Neural progenitor cell (in vitro differentiated cells): ENCODE measurements at regions not wholly inside any gene's neighbourhood (a gene's known extent, or its start where the extent isn't known, plus 50 kb on each side); places are given as distances from the start of the nearest gene placed in this dataset.

Source experiments
- DNase-seq: peaks from one replicate; pipeline ENCODE4 v3.0.0-alpha.2; 2016; ENCODE audit warnings: low spot score
- H2AFZ ChIP-seq: fragments of 200-600 bp; sonication (generic); replicated peaks from 2 replicates; pipeline ENCODE4 v1.6.1; 2016; ENCODE audit warnings: antibody characterized with exemption
- H3F3A ChIP-seq: fragments of 200-600 bp; sonication (generic); 2 replicates; pipeline ENCODE4 v1.6.1; 2016; ENCODE audit warnings: antibody characterized with exemption, low read depth
- H3K27ac ChIP-seq: fragments of 200-600 bp; sonication (generic); 2 replicates; pipeline ENCODE4 v1.5.1; 2016; ENCODE audit warnings: mild to moderate bottlenecking
- H3K27me3 ChIP-seq: fragments of 200-600 bp; sonication (generic); 2 replicates; pipeline ENCODE4 v1.6.1; 2016; ENCODE audit warnings: mild to moderate bottlenecking, moderate library complexity
- H3K36me3 ChIP-seq: fragments of 200-600 bp; sonication (generic); 2 replicates; pipeline ENCODE4 v1.5.1; 2016
- H3K4me1 ChIP-seq: fragments of 200-600 bp; sonication (generic); 2 replicates; pipeline ENCODE4 v1.6.1; 2016; ENCODE audit warnings: mixed run types
- H3K4me2 ChIP-seq: fragments of 200-600 bp; sonication (generic); 2 replicates; pipeline ENCODE4 v1.6.1; 2016
- H3K4me3 ChIP-seq: fragments of 200-600 bp; sonication (generic); 2 replicates; pipeline ENCODE4 v1.5.1; 2016
- H3K79me2 ChIP-seq: fragments of 200-600 bp; sonication (generic); 2 replicates; pipeline ENCODE4 v1.6.1; 2016; ENCODE audit warnings: low read depth
- H3K9ac ChIP-seq: fragments of 200-600 bp; sonication (generic); 2 replicates; pipeline ENCODE4 v1.6.1; 2016
- H3K9me3 ChIP-seq: fragments of 200-600 bp; sonication (generic); 2 replicates; pipeline ENCODE4 v1.5.1; 2016; ENCODE audit warnings: low read depth
- H4K20me1 ChIP-seq: fragments of 200-600 bp; sonication (generic); 2 replicates; pipeline ENCODE4 v1.6.1; 2016; ENCODE audit warnings: low read depth
- H3K27ac Mint-ChIP-seq: 3 replicates; pipeline ENCODE4 v1.8.0; 2021; ENCODE audit warnings: mixed read lengths
- H3K27me3 Mint-ChIP-seq: 2 replicates; pipeline ENCODE4 v1.8.0; 2022; ENCODE audit warnings: low read depth, mild to moderate bottlenecking, inconsistent platforms, moderate library complexity, mixed read lengths; ENCODE audit not compliant: insufficient read depth
- H3K36me3 Mint-ChIP-seq: 3 replicates; pipeline ENCODE4 v1.8.0; 2021; ENCODE audit warnings: mixed read lengths
- H3K4me1 Mint-ChIP-seq: 3 replicates; pipeline ENCODE4 v1.8.0; 2021; ENCODE audit warnings: mixed read lengths
- H3K4me3 Mint-ChIP-seq: 3 replicates; pipeline ENCODE4 v1.8.0; 2021; ENCODE audit warnings: mild to moderate bottlenecking, moderate library complexity, mixed read lengths
- H3K9me3 Mint-ChIP-seq: 3 replicates; pipeline ENCODE4 v1.8.0; 2020; ENCODE audit warnings: mixed read lengths
- CTCF ChIP-seq: fragments of 200-600 bp; sonication (generic); IDR thresholded peaks from 2 replicates; pipeline ENCODE4 v1.5.1; 2017; ENCODE audit warnings: antibody characterized with exemption, mild to moderate bottlenecking
- EZH2 ChIP-seq: fragments of 200-600 bp; sonication (generic); IDR thresholded peaks from 2 replicates; pipeline ENCODE4 v1.6.1; 2017; ENCODE audit warnings: antibody characterized with exemption, mild to moderate bottlenecking, moderate library complexity
- EZH2phosphoT487 ChIP-seq: fragments of 200-600 bp; sonication (generic); IDR thresholded peaks from 2 replicates; pipeline ENCODE4 v1.6.1; 2017; ENCODE audit warnings: antibody characterized with exemption

GRCh38 chr14:54172114-54172513 lies 215.5 kb upstream of the BMP4 start:
- Histone ChIP-seq H3K4me3 (no peak overlapping the region), H3K4me1 (peaks cover 6% of the 10 kb centered on the region), H3K9me3 (no peaks in the 10 kb centered on the region), H3K9ac (no peak overlapping the region), H3F3A (no peaks in the 10 kb centered on the region), H3K79me2 (no peaks in the 10 kb centered on the region), H2AFZ (no peak overlapping the region), H3K36me3 (no peaks in the 10 kb centered on the region), H3K27ac (no peak overlapping the region), H3K27me3 (no peaks in the 10 kb centered on the region), H4K20me1 (no peaks in the 10 kb centered on the region), H3K4me2 (no peak overlapping the region)
- no peaks in the 10 kb centered on the region for H3K9me3 Mint-ChIP-seq
- H3K4me3 Mint-ChIP-seq, result no peak overlapping the region
- no peak for DNase-seq
- H3K36me3 Mint-ChIP-seq, result no peaks in the 10 kb centered on the region
- H3K4me1 Mint-ChIP-seq, result peaks cover 23% of the 10 kb centered on the region
- peaks cover 2% of the 10 kb centered on the region for H3K27me3 Mint-ChIP-seq
- TF ChIP-seq EZH2phosphoT487, result no peak
- TF ChIP-seq CTCF, result no peak
- no peak for TF ChIP-seq EZH2
- H3K27ac Mint-ChIP-seq, result no peak overlapping the region

- TF ChIP-seq EZH2phosphoT487 (no peak), EZH2 (no peak)
- H4K20me1 ChIP-seq, result no peaks in the 10 kb centered on the region
- no peak for DNase-seq
- no peaks in the 10 kb centered on the region for H3F3A ChIP-seq
- peaks cover 6% of the 10 kb centered on the region for H3K4me1 ChIP-seq
- H3K27me3 ChIP-seq, result no peaks in the 10 kb centered on the region
- H3K36me3 ChIP-seq, result no peaks in the 10 kb centered on the region
- no peak overlapping the region for H3K4me3 Mint-ChIP-seq
- no peak overlapping the region for H3K4me3 ChIP-seq
- H3K9ac ChIP-seq, result no peak overlapping the region
- H3K27me3 Mint-ChIP-seq, result peaks cover 2% of the 10 kb centered on the region
- no peak overlapping the region for H3K4me2 ChIP-seq
- no peak overlapping the region for H2AFZ ChIP-seq
- H3K4me1 Mint-ChIP-seq, result peaks cover 25% of the 10 kb centered on the region
- no peaks in the 10 kb centered on the region for H3K9me3 ChIP-seq
- H3K36me3 Mint-ChIP-seq, result no peaks in the 10 kb centered on the region
- H3K27ac ChIP-seq, result no peak overlapping the region
- no peaks in the 10 kb centered on the region for H3K9me3 Mint-ChIP-seq
- no peaks in the 10 kb centered on the region for H3K79me2 ChIP-seq
- H3K27ac Mint-ChIP-seq, result no peak overlapping the region
Observed at GRCh38 chr14:54172562-54172961, 215.9 kb upstream of the BMP4 start.

- H3K36me3 ChIP-seq, result no peaks in the 10 kb centered on the region
- H3K4me3 Mint-ChIP-seq, result no peak overlapping the region
- H3K36me3 Mint-ChIP-seq, result no peaks in the 10 kb centered on the region
- H3K79me2 ChIP-seq, result no peaks in the 10 kb centered on the region
- H3K27me3 Mint-ChIP-seq, result no peaks in the 10 kb centered on the region
- H4K20me1 ChIP-seq, result no peaks in the 10 kb centered on the region
- no peak for TF ChIP-seq EZH2
- TF ChIP-seq CTCF, result no peak
- TF ChIP-seq EZH2phosphoT487, result no peak
- no peaks in the 10 kb centered on the region for H3K27me3 ChIP-seq
- H2AFZ ChIP-seq, result no peak overlapping the region
- H3K9ac ChIP-seq, result no peak overlapping the region
- H3K4me1 Mint-ChIP-seq, result peaks cover 36% of the 10 kb centered on the region
- H3K9me3 ChIP-seq, result no peaks in the 10 kb centered on the region
- no peak overlapping the region for H3K27ac Mint-ChIP-seq
- peaks cover 6% of the 10 kb centered on the region for H3K4me1 ChIP-seq
- no peak overlapping the region for H3K27ac ChIP-seq
- no peaks in the 10 kb centered on the region for H3F3A ChIP-seq
- no peak overlapping the region for H3K4me2 ChIP-seq
- H3K4me3 ChIP-seq, result no peak overlapping the region
- H3K9me3 Mint-ChIP-seq, result no peaks in the 10 kb centered on the region
- no peak for DNase-seq
Observed at GRCh38 chr14:54173802-54174201, 217.2 kb upstream of the BMP4 start.

- Histone ChIP-seq H3K9ac (no peak overlapping the region), H3K4me2 (peak overlapping the region; percentile 48), H3K36me3 (no peaks in the 10 kb centered on the region), H3K4me1 (peaks cover 6% of the 10 kb centered on the region), H3K27ac (no peak overlapping the region), H3F3A (no peaks in the 10 kb centered on the region), H3K79me2 (no peaks in the 10 kb centered on the region), H2AFZ (no peak overlapping the region), H3K9me3 (no peaks in the 10 kb centered on the region), H3K4me3 (no peak overlapping the region), H4K20me1 (no peaks in the 10 kb centered on the region), H3K27me3 (no peaks in the 10 kb centered on the region)
- Mint-ChIP-seq H3K27me3 (no peaks in the 10 kb centered on the region), H3K4me3 (no peak overlapping the region), H3K9me3 (no peaks in the 10 kb centered on the region), H3K4me1 (peaks cover 35% of the 10 kb centered on the region), H3K27ac (no peak overlapping the region), H3K36me3 (no peaks in the 10 kb centered on the region)
- TF ChIP-seq EZH2phosphoT487 (no peak), EZH2 (no peak), CTCF (no peak)
- no peak for DNase-seq
Observed at GRCh38 chr14:54174457-54174856, 217.8 kb upstream of the BMP4 start.
